GM23248 (cell line): ENCODE measurements at regions not wholly inside any gene's neighbourhood (a gene's known extent, or its start where the extent isn't known, plus 50 kb on each side); places are given as distances from the start of the nearest gene placed in this dataset.

ENCODE experiments used
- DNase-seq: peaks from one replicate; pipeline ENCODE4 v3.0.0-alpha.2; 2015
- H2AFZ ChIP-seq: fragments of 200-600 bp; sonication (generic); 2 replicates; pipeline ENCODE4 v1.6.1; 2016; ENCODE audit warnings: antibody characterized with exemption
- H3F3A ChIP-seq: fragments of 200-600 bp; sonication (generic); 2 replicates; pipeline ENCODE4 v1.6.1; 2016; ENCODE audit warnings: mild to moderate bottlenecking, antibody characterized with exemption, mixed run types; ENCODE audit not compliant: insufficient read depth
- H3K27ac ChIP-seq: fragments of 200-600 bp; sonication (generic); 2 replicates; pipeline ENCODE4 v1.5.1; 2016; ENCODE audit warnings: mild to moderate bottlenecking
- H3K27me3 ChIP-seq: fragments of 200-600 bp; sonication (generic); replicated peaks from 2 replicates; pipeline ENCODE4 v1.6.1; 2016; ENCODE audit warnings: mild to moderate bottlenecking; ENCODE audit not compliant: insufficient read depth
- H3K36me3 ChIP-seq: fragments of 200-600 bp; sonication (generic); 2 replicates; pipeline ENCODE4 v1.6.1; 2016; ENCODE audit warnings: low read depth, mild to moderate bottlenecking
- H3K4me1 ChIP-seq: fragments of 200-600 bp; sonication (generic); 2 replicates; pipeline ENCODE4 v1.6.1; 2016; ENCODE audit warnings: mild to moderate bottlenecking; ENCODE audit not compliant: insufficient read depth
- H3K4me2 ChIP-seq: fragments of 200-600 bp; sonication (generic); one replicate; pipeline ENCODE4 v1.6.1; 2016; ENCODE audit warnings: mild to moderate bottlenecking; ENCODE audit not compliant: unreplicated experiment
- H3K4me3 ChIP-seq: fragments of 200-600 bp; sonication (generic); 2 replicates; pipeline ENCODE4 v1.5.1; 2016; ENCODE audit warnings: mild to moderate bottlenecking
- H3K79me2 ChIP-seq: fragments of 200-600 bp; sonication (generic); 2 replicates; pipeline ENCODE4 v1.6.1; 2016; ENCODE audit warnings: mild to moderate bottlenecking; ENCODE audit not compliant: insufficient read depth
- H3K9ac ChIP-seq: fragments of 200-600 bp; sonication (generic); 2 replicates; pipeline ENCODE4 v1.6.1; 2016; ENCODE audit warnings: mild to moderate bottlenecking
- H3K9me2 ChIP-seq: fragments of 200-600 bp; sonication (generic); 2 replicates; pipeline ENCODE4 v1.6.1; 2016; ENCODE audit warnings: mixed run types, mild to moderate bottlenecking, moderate library complexity; ENCODE audit not compliant: insufficient read depth
- H3K9me3 ChIP-seq: fragments of 200-600 bp; sonication (generic); one replicate; pipeline ENCODE4 v1.6.1; 2017; ENCODE audit warnings: low read depth
- H4K20me1 ChIP-seq: fragments of 200-600 bp; sonication (generic); 2 replicates; pipeline ENCODE4 v1.6.0; 2016; ENCODE audit not compliant: insufficient read depth
- EZH2 ChIP-seq: fragments of 200-600 bp; sonication (generic); IDR thresholded peaks from 2 replicates; pipeline ENCODE4 v1.6.1; 2018; ENCODE audit warnings: antibody characterized with exemption, mild to moderate bottlenecking; ENCODE audit not compliant: insufficient read depth, poor library complexity, severe bottlenecking
- EZH2phosphoT487 ChIP-seq: fragments of 200-600 bp; sonication (generic); IDR thresholded peaks from 2 replicates; pipeline ENCODE4 v1.6.1; 2018; ENCODE audit warnings: antibody characterized with exemption, moderate library complexity, mild to moderate bottlenecking, low read depth; ENCODE audit not compliant: insufficient read depth
- WGBS, 2 experiments: methylation state at CpG; one replicate each; pipeline ENCODE4 v1.1.6; 2015 to 2017; ENCODE audit warnings: low lambda C conversion rate in 2 of 2, low coverage in 1 of 2; ENCODE audit errors: missing lambda C conversion rate in 2 of 2; 5-methylcytosine and 5-hydroxymethylcytosine counted together
- in situ Hi-C: fragments of 300-500 bp; cut with MboI; formaldehyde crosslinking; loops from 2 replicates; pipeline ENCODE4 v1.15.0; 2020

DNA sequence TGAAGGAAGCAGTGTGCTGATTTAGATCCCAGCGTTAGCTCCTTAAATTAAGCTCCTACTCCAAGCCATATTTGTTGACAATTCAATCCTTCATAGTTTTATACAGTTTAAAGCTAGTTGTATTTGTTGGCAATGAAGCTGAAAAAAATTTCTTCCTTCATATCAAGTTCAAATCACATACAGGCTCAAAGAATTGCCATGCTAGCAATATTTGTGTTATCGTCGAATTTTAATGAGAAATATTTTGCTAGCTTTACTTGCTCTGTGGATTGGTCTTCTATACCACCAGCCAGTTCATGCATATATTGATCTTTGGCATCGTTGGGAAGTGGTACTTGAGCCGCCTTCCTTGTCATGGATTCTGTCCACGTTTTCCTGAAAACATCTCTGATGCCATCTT is 204.6 kb upstream of the HDAC4 start:
- H3K79me2 ChIP-seq: no peaks in the 10 kb centered on the region
- no peaks in the 10 kb centered on the region for H3K9me3 ChIP-seq
- H3K27ac ChIP-seq: no peak overlapping the region
- H3F3A ChIP-seq: no peaks in the 10 kb centered on the region
- H3K4me1 ChIP-seq: no peaks in the 10 kb centered on the region
- no peak overlapping the region for H3K4me3 ChIP-seq
- H2AFZ ChIP-seq: no peak overlapping the region
- H3K9ac ChIP-seq: no peak overlapping the region
- 45 to 48% methylated on average over 6 of the region's 6 CpGs for WGBS, 2 experiments
- in situ Hi-C loops: no loop called here
- H3K4me2 ChIP-seq: no peak overlapping the region
- H3K27me3 ChIP-seq: no peaks in the 10 kb centered on the region; the same call in 1 of the 2 replicates
- no peaks in the 10 kb centered on the region for H3K9me2 ChIP-seq
- no peak for DNase-seq
- TF ChIP-seq EZH2: no peak
- no peak for TF ChIP-seq EZH2phosphoT487
- no peaks in the 10 kb centered on the region for H3K36me3 ChIP-seq
- no peaks in the 10 kb centered on the region for H4K20me1 ChIP-seq

DNA sequence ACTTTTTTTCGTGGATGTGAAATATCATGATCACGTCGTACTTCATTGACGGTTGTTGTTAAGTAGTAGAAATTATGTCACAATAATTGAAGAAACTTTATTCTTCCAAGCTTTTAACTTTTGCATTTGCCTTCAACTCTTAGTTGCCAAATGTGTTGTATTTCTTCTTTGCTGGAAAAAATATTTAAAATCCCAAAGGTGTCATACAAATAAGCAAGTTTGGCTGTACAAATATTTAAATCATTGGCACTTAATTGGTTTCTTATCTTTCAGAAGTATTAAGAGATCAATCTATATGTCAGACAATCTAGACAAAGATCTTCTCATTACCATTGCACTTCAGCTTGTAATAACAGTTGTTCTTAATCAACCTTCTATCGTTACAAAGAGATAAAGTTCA is 204.0 kb upstream of the HDAC4 start:
- no peak for TF ChIP-seq EZH2
- no peak overlapping the region for H3K4me2 ChIP-seq
- H4K20me1 ChIP-seq: no peaks in the 10 kb centered on the region
- H3K36me3 ChIP-seq: no peaks in the 10 kb centered on the region
- no peaks in the 10 kb centered on the region for H3F3A ChIP-seq
- H3K27ac ChIP-seq: no peak overlapping the region
- no peak overlapping the region for H2AFZ ChIP-seq
- no peaks in the 10 kb centered on the region; the same call in 1 of the 2 replicates for H3K27me3 ChIP-seq
- in situ Hi-C loops: no loop called here
- no peaks in the 10 kb centered on the region for H3K9me2 ChIP-seq
- WGBS, 2 experiments: 50 to 54% methylated on average over 5 of the region's 5 CpGs
- no peak overlapping the region for H3K4me3 ChIP-seq
- H3K79me2 ChIP-seq: no peaks in the 10 kb centered on the region
- no peak for DNase-seq
- H3K9me3 ChIP-seq: no peaks in the 10 kb centered on the region
- H3K9ac ChIP-seq: no peak overlapping the region
- no peaks in the 10 kb centered on the region for H3K4me1 ChIP-seq

DNA sequence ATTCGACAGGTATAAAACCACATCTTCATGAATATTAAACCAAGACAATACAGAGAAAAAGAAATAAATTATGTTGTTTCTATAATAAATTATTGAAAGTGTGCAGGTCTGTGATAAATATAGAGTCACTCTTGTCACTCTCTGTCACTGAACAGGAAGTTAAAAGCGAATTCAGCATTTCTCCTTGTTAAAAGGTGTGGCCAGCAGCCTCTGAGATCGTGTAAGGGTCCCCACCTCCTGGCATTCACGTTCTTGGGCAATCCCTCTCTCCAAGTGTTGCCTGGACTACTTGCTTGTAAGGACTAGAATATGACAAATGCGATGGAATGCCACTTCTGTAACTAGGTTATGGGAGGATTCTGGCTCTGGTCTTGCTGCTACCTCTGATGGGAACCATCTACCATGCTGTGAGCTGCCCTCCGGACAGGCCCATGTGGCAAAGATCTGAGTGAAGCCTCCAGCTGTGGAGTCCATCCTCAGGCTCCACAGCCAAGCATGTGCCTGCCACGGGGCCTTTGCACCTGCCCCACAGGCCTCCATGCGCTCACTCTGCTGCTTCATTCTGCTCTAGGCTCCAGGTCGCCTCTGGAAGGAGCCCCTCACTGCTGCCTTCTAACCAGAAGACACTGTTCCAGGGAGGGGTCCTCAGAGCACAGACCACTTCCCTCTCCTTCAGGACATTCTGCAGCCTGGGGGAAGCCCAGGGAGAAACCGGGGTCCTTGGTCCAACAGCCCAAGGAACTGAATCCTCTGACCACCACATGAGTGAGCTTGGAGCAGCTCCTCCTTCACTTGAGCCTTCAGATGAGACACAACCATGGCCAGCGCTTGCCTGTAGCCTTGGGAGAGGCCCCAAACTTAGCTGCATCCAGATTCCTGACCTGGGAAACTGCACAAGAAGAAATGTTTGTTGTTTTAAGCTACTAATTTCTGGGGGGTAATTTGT is 202.9 kb upstream of the HDAC4 start:
- 36 to 43% methylated on average over 11 of the region's 11 CpGs for whole genome bisulfite sequencing, 2 experiments

DNA sequence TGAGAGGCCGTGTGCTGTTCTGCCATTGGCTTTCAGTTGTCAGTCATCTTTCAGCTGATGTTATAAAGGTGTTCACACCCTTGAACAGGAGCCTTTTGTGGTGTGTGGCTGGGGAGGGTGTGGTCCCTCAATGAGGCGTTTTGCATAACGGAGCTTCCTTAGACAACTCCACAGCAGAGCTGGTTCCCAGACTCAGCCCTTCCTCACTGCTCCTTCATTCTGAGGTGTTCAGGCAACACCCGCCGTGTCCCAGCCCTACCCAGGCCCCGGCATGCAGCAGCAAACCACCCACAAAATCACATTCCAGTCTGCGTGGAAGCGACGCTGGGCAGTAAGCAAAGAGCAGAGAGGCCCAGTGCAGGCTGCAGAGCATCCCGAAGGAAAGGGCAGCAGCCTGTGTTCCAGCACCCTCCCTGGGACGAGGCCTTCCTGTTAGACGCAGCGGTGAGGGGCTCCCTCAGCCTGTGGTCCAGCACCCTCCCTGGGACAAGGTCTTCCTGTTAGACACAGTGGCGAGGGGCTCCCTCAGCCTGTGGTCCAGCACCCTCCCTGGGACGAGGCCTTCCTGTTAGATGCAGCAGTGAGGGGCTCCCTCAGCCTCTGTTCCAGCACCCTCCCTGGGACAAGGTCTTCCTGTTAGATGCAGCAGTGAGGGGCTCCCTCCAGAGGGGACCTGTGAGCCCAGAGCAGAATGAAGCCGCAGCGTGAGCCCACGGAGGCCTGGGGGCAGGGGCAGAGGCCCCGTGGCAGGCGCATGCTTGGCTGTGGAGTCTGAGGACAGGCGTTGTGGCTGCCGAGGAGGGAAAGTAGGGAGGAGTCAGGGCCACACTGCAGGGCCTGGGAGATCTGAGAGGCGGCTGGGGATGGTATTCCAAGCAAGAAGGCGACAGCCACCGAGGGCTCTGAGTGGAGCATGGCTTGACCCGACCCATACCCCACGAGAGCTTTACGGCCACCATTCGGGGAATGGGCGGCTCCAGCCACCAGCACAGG is 201.8 kb upstream of the HDAC4 start:
- DNase-seq: no peak
- no peaks in the 10 kb centered on the region for H3K9me3 ChIP-seq
- in situ Hi-C loops: no loop called here
- H3K79me2 ChIP-seq: no peaks in the 10 kb centered on the region
- WGBS, 2 experiments: 62 to 68% methylated on average over 29 to 30 of the region's 30 CpGs
- no peaks in the 10 kb centered on the region for H3F3A ChIP-seq
- H3K27me3 ChIP-seq: no peaks in the 10 kb centered on the region; the same call in 1 of the 2 replicates
- no peaks in the 10 kb centered on the region for H3K4me1 ChIP-seq
- H3K9ac ChIP-seq: no peak overlapping the region
- H3K27ac ChIP-seq: no peak overlapping the region
- no peak for TF ChIP-seq EZH2
- no peak for TF ChIP-seq EZH2phosphoT487
- no peaks in the 10 kb centered on the region for H4K20me1 ChIP-seq
- H3K4me3 ChIP-seq: no peak overlapping the region
- no peaks in the 10 kb centered on the region for H3K9me2 ChIP-seq
- H3K4me2 ChIP-seq: no peak overlapping the region
- H3K36me3 ChIP-seq: no peaks in the 10 kb centered on the region
- H2AFZ ChIP-seq: no peak overlapping the region

More for the DNA sequence above, 202.9 kb upstream of the HDAC4 start:
- H3K4me1 ChIP-seq: no peaks in the 10 kb centered on the region
- no peaks in the 10 kb centered on the region; the same call in 1 of the 2 replicates for H3K27me3 ChIP-seq
- no peaks in the 10 kb centered on the region for H4K20me1 ChIP-seq
- in situ Hi-C loops: no loop called here
- DNase-seq: no peak
- no peak overlapping the region for H2AFZ ChIP-seq
- H3K79me2 ChIP-seq: no peaks in the 10 kb centered on the region
- H3K27ac ChIP-seq: no peak overlapping the region
- H3K9ac ChIP-seq: no peak overlapping the region
- H3K4me3 ChIP-seq: no peak overlapping the region
- no peaks in the 10 kb centered on the region for H3K9me3 ChIP-seq
- H3F3A ChIP-seq: no peaks in the 10 kb centered on the region
- H3K4me2 ChIP-seq: no peak overlapping the region
- TF ChIP-seq EZH2phosphoT487 (no peak), EZH2 (no peak)
- no peaks in the 10 kb centered on the region for H3K9me2 ChIP-seq
- H3K36me3 ChIP-seq: no peaks in the 10 kb centered on the region
